OCI-LY7 (cell line): ENCODE measurements at regions not wholly inside any gene's neighbourhood (a gene's known extent, or its start where the extent isn't known, plus 50 kb on each side); places are given as distances from the start of the nearest gene placed in this dataset.
A peak's percentile ranks its signal among the peaks of the same experiment; 100 is the strongest.

Source experiments
- BruUV-seq: library from RNA; stranded (reverse); fragments of 400-500 nt; replicated peaks from 2 replicates; lab custom pipeline; 2021; lab: Mats Ljungman, UMichigan
- CTCF ChIA-PET: fragments of 300-600 bp; sonication (Branson Sonifier 250); formaldehyde crosslinking; loops from one replicate; lab custom pipeline; 2022; ENCODE audit warnings: antibody characterized with exemption; ENCODE audit not compliant: unreplicated experiment; lab: Charles Lee
- POLR2A ChIA-PET: fragments of 300-600 bp; sonication (Branson Sonifier 250); formaldehyde crosslinking; loops from one replicate; lab custom pipeline; 2022; ENCODE audit warnings: antibody characterized with exemption; lab: Charles Lee
- DNase-seq: peaks from one replicate; pipeline ENCODE4 v3.0.0-alpha.2; 2015; ENCODE audit warnings: low spot score
- H2AFZ ChIP-seq: fragments of 200-600 bp; sonication (generic), shearing (Covaris generic); 2 replicates; pipeline ENCODE4 v1.6.1; 2014; ENCODE audit warnings: mild to moderate bottlenecking, antibody characterized with exemption, low read length, moderate library complexity
- H3K27ac ChIP-seq: fragments of 200-600 bp; sonication (generic); 2 replicates; pipeline ENCODE4 v1.5.1; 2014; ENCODE audit warnings: mixed run types, low read depth, mild to moderate bottlenecking, moderate library complexity, low read length, inconsistent platforms; ENCODE audit not compliant: poor library complexity, severe bottlenecking
- H3K36me3 ChIP-seq: fragments of 200-600 bp; sonication (generic); 2 replicates; pipeline ENCODE4 v1.6.1; 2014; ENCODE audit warnings: mild to moderate bottlenecking, antibody characterized with exemption, low read length, moderate library complexity, mixed read lengths; ENCODE audit not compliant: insufficient read depth
- H3K4me1 ChIP-seq: fragments of 200-600 bp; sonication (generic); 2 replicates; pipeline ENCODE4 v1.5.1; 2014; ENCODE audit warnings: mild to moderate bottlenecking, low read length; ENCODE audit not compliant: insufficient read depth, poor library complexity, severe bottlenecking
- H3K4me2 ChIP-seq: fragments of 200-600 bp; sonication (generic); 2 replicates; pipeline ENCODE4 v1.6.1; 2014; ENCODE audit warnings: mild to moderate bottlenecking, low read length
- H3K4me3 ChIP-seq: fragments of 200-600 bp; sonication (generic); 2 replicates; pipeline ENCODE4 v1.5.1; 2014; ENCODE audit warnings: mild to moderate bottlenecking, low read depth, low read length; ENCODE audit not compliant: poor library complexity, severe bottlenecking
- H3K79me2 ChIP-seq: fragments of 200-600 bp; sonication (generic); 2 replicates; pipeline ENCODE4 v1.6.1; 2016; ENCODE audit warnings: low read depth, mild to moderate bottlenecking, low read length, moderate library complexity, mixed read lengths; ENCODE audit not compliant: insufficient read depth
- H3K9me2 ChIP-seq: fragments of 200-600 bp; sonication (generic); 2 replicates; pipeline ENCODE4 v1.6.1; 2016; ENCODE audit warnings: mild to moderate bottlenecking, low read length, mixed read lengths; ENCODE audit not compliant: insufficient read depth
- H3K9me3 ChIP-seq: fragments of 200-600 bp; sonication (generic); 2 replicates; pipeline ENCODE4 v1.6.1; 2014; ENCODE audit warnings: mild to moderate bottlenecking, mixed run types, low read length, mixed read lengths
- H4K20me1 ChIP-seq: fragments of 200-600 bp; sonication (generic); 2 replicates; pipeline ENCODE4 v1.6.1; 2014; ENCODE audit warnings: mild to moderate bottlenecking, antibody characterized with exemption, low read length, moderate library complexity, mixed read lengths; ENCODE audit not compliant: insufficient read depth
- CTCF ChIP-seq: fragments of 200-600 bp; sonication (generic); conservative IDR thresholded peaks from 2 replicates; pipeline ENCODE4 v1.5.1; 2014; ENCODE audit warnings: mild to moderate bottlenecking, antibody characterized with exemption, low read length, moderate library complexity, mixed read lengths
- EZH2phosphoT487 ChIP-seq: fragments of 200-600 bp; sonication (generic); IDR thresholded peaks from 2 replicates; pipeline ENCODE4 v1.6.1; 2018; ENCODE audit warnings: low read depth, borderline replicate concordance, mild to moderate bottlenecking, mixed run types, antibody characterized with exemption, low read length, moderate library complexity, mixed read lengths
- intact Hi-C: fragments of 100-400 bp; cut with micrococcal nuclease; formaldehyde crosslinking; loops from one replicate; pipeline ENCODE4 v1.10.0; 2022; ENCODE audit not compliant: unreplicated experiment

DNA sequence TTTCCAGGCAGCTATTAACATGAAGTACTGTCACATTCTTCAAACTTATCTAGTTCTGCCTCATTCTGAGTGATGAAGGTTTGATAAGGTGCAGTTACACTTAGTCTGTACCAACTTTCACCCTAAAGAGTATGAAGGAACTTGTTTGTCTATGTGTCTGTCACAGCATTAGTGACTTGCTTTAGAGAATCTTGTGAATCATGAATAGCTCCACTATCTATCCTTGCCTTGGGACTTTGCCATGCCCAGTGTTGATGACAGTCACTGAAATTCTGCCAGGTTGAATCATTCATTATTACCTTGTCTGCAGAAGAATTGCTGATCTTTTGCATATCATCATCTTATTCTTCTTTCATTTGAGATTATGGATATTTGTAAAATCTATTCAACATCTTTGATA, 50.9 kb upstream of the A1CF start:
- Histone ChIP-seq H3K79me2 (no peaks in the 10 kb centered on the region), H4K20me1 (no peaks in the 10 kb centered on the region), H3K36me3 (no peaks in the 10 kb centered on the region), H3K9me3 (no peaks in the 10 kb centered on the region), H3K4me3 (no peak overlapping the region), H3K27ac (no peak overlapping the region), H2AFZ (no peak overlapping the region), H3K9me2 (no peaks in the 10 kb centered on the region), H3K4me1 (no peaks in the 10 kb centered on the region), H3K4me2 (no peak overlapping the region)
- intact Hi-C loops: no loop called here
- no peak for TF ChIP-seq CTCF
- no peak for TF ChIP-seq EZH2phosphoT487
- ChIA-PET POLR2A (no interaction called here), CTCF (no interaction called here)
- BruUV-seq: no TSS peak
- no peak for DNase-seq

DNA sequence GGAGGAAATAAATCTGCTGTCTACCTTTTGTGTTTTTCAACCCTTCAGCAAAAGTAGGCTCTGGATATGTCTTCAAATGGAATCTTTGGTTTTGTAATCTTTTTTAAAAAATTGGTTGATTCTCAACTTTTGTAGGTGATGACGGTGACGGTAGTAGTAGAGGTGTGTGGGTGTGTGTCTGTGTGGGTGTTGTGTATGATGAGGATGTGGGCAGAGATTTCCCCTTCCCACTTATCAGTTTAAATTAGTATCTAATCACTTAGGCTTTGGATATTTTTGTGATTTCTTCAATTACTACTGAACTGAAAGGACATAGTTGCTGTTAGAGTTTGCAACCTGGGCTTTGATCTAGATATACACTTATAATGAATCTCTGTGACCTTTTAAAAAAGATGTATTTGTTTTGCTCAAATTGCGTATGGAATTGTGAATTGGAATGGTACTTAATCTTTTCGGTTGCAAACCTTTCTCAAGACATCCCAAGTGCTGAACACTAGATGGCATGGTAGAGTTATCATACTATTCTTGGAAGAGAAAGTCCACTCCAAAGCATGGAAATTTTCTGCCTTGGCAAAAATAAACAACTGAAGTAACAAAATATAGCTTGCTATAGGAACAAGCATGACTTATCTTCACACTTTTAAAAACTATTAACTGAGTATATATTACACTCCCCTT, 51.9 kb upstream of the A1CF start:
- no peak for DNase-seq
- POLR2A ChIA-PET: no interaction called here
- Histone ChIP-seq H3K9me3 (no peaks in the 10 kb centered on the region), H4K20me1 (no peaks in the 10 kb centered on the region), H2AFZ (no peak overlapping the region), H3K4me3 (no peak overlapping the region), H3K79me2 (no peaks in the 10 kb centered on the region), H3K4me2 (no peak overlapping the region), H3K27ac (no peak overlapping the region), H3K9me2 (no peaks in the 10 kb centered on the region), H3K4me1 (no peaks in the 10 kb centered on the region), H3K36me3 (no peaks in the 10 kb centered on the region)
- TF ChIP-seq CTCF: peak; percentile 69
- no peak for TF ChIP-seq EZH2phosphoT487
- CTCF ChIA-PET: no interaction called here
- BruUV-seq: no TSS peak
- intact Hi-C loops: no loop called here

DNA sequence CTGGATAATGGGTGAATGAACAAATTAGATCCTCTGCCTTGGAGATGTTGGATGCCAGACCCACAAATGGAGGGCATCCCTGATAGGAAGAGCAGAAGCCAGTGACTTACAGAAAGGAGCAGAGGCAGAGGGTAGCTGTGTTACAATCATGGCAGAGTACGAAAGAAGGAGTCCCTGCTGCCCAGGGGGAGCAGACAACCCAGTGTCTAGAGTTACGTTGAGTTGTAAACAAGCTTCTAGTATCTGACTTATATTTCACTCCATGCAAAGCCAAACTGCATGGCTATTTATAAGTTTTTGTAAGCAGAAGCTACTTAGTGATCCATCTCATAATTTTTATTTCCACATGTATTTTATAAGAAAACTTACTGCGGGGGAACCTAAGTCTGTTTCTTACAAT, 56.2 kb upstream of the A1CF start:
- H3K4me2 ChIP-seq: no peak overlapping the region
- intact Hi-C loops: no loop called here
- POLR2A ChIA-PET: interaction anchor here (0.7 kb wide), 1 partner anchor 1172 kb away, joined by 3 read pairs; no protein-coding TSS in a partner anchor

More for the DNA sequence above, 56.2 kb upstream of the A1CF start:
- Histone ChIP-seq H4K20me1 (no peaks in the 10 kb centered on the region), H3K36me3 (no peaks in the 10 kb centered on the region), H3K79me2 (no peaks in the 10 kb centered on the region), H3K4me1 (no peaks in the 10 kb centered on the region), H3K27ac (no peak overlapping the region), H3K4me3 (no peak overlapping the region), H3K9me2 (no peaks in the 10 kb centered on the region), H2AFZ (no peak overlapping the region), H3K9me3 (no peaks in the 10 kb centered on the region)
- no peak for DNase-seq
- CTCF ChIA-PET: no interaction called here
- no TSS peak for BruUV-seq
- TF ChIP-seq EZH2phosphoT487: no peak
- TF ChIP-seq CTCF: no peak
